Esophagus muscularis mucosa (tissue), 4 donors: ENCODE measurements at regions not wholly inside any gene's neighbourhood (a gene's known extent, or its start where the extent isn't known, plus 50 kb on each side); places are given as distances from the start of the nearest gene placed in this dataset.

Experiments
- DNase-seq: peaks from one replicate; pipeline ENCODE4 v3.0.0-alpha.2; 2017; ENCODE audit errors: extremely low spot score
- H3K27ac ChIP-seq, 4 donors: fragments of 200-600 bp; sonication (generic); replicated peaks in 1 of 4; 1 replicate in 3 of 4; 2 replicates in 1 of 4; pipeline ENCODE4 v1.5.1; 2016 to 2019; ENCODE audit warnings: mild to moderate bottlenecking in 1 of 4
- H3K27me3 ChIP-seq, 4 donors: fragments of 200-600 bp; sonication (generic); one replicate each; pipeline versions ENCODE4 v1.5.1 to v1.6.0; 2016 to 2019
- H3K36me3 ChIP-seq, 4 donors: fragments of 200-600 bp; sonication (generic); one replicate each; pipeline ENCODE4 v1.5.1; 2016 to 2019
- H3K4me1 ChIP-seq, 4 donors: fragments of 200-600 bp; sonication (generic); one replicate each; pipeline ENCODE4 v1.5.1; 2016 to 2019
- H3K4me3 ChIP-seq, 4 donors: fragments of 200-600 bp; sonication (generic); 1 replicate in 2 of 4; 2 replicates in 2 of 4; pipeline ENCODE4 v1.5.1; 2016 to 2019; ENCODE audit warnings: mild to moderate bottlenecking in 4 of 4, moderate library complexity in 1 of 4
- H3K9me3 ChIP-seq, 4 donors: fragments of 200-600 bp; sonication (generic); 1 replicate in 3 of 4; 2 replicates in 1 of 4; pipeline ENCODE4 v1.5.1; 2016 to 2019
- EP300 ChIP-seq: sonication (generic); formaldehyde crosslinking; IDR thresholded peaks from one replicate; pipeline ENCODE4 v1.6.1; 2017; ENCODE audit warnings: antibody characterized with exemption
- POLR2A ChIP-seq: fragments of 450-650 bp; IDR thresholded peaks from one replicate; pipeline ENCODE4 v1.6.1; 2017; ENCODE audit warnings: antibody characterized with exemption, moderate library complexity, mild to moderate bottlenecking, low read depth
- POLR2AphosphoS5 ChIP-seq, 2 donors: sonication (generic); formaldehyde crosslinking; IDR thresholded peaks; one replicate each; pipeline ENCODE4 v1.6.1; 2017; ENCODE audit warnings: antibody characterized with exemption in 2 of 2
- WGBS: methylation state at CpG from one replicate; pipeline ENCODE4 v1.1.5; 2018; 5-methylcytosine and 5-hydroxymethylcytosine counted together
- intact Hi-C: fragments of 100-400 bp; cut with DNase I; formaldehyde crosslinking; loops from one replicate; pipeline ENCODE4 v1.15.1; 2023
- TF ChIP-seq, protein P1 (sequence below), 3 experiments: fragments of 200-600 bp in 2 of 3; fragments of 450-650 bp in 1 of 3; sonication (generic) in 2 of 3; IDR thresholded peaks; one replicate each; pipeline ENCODE4 v1.5.1; 2017 to 2019; ENCODE audit warnings: antibody characterized with exemption in 3 of 3, mild to moderate bottlenecking in 2 of 3, moderate library complexity in 1 of 3

DNA sequence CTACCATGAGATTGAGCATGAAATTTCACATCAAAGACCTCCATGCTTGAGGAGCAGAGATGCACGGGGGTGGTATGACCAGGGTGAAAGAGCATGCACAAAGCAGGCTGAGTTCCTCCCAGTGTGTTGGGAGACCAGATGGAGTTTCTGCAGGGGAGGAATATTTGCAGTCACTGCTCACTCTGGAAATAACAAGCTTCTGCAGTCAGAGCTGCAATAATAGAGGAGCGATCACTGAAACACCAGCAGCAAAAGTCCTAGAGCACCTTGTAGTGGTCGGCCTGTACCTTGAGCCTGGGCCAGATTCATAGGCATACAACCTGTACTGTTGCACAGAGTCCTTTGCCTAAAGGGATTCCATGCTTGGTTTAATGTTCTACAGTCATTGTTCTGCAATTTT is 184.5 kb upstream of the SP8 start:
- intact Hi-C loops, result no loop called here
- 69% methylated on average over 3 of the region's 3 CpGs for WGBS
- H3K27me3 ChIP-seq, result no peaks in the 10 kb centered on the region
- TF ChIP-seq POLR2A, result no peak
- no peak for TF ChIP-seq POLR2AphosphoS5 (IDR thresholded peaks at IDR 0.05)
- no peak for TF ChIP-seq EP300
- TF ChIP-seq, protein P1, sequence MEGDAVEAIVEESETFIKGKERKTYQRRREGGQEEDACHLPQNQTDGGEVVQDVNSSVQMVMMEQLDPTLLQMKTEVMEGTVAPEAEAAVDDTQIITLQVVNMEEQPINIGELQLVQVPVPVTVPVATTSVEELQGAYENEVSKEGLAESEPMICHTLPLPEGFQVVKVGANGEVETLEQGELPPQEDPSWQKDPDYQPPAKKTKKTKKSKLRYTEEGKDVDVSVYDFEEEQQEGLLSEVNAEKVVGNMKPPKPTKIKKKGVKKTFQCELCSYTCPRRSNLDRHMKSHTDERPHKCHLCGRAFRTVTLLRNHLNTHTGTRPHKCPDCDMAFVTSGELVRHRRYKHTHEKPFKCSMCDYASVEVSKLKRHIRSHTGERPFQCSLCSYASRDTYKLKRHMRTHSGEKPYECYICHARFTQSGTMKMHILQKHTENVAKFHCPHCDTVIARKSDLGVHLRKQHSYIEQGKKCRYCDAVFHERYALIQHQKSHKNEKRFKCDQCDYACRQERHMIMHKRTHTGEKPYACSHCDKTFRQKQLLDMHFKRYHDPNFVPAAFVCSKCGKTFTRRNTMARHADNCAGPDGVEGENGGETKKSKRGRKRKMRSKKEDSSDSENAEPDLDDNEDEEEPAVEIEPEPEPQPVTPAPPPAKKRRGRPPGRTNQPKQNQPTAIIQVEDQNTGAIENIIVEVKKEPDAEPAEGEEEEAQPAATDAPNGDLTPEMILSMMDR (IDR thresholded peaks at IDR 0.05), result no peak
- no peaks in the 10 kb centered on the region for H3K4me1 ChIP-seq
- H3K36me3 ChIP-seq, result no peaks in the 10 kb centered on the region
- H3K9me3 ChIP-seq, result no peaks in the 10 kb centered on the region
- no peak for DNase-seq
- H3K4me3 ChIP-seq, result no peak overlapping the region
- H3K27ac ChIP-seq, result no peak overlapping the region

DNA sequence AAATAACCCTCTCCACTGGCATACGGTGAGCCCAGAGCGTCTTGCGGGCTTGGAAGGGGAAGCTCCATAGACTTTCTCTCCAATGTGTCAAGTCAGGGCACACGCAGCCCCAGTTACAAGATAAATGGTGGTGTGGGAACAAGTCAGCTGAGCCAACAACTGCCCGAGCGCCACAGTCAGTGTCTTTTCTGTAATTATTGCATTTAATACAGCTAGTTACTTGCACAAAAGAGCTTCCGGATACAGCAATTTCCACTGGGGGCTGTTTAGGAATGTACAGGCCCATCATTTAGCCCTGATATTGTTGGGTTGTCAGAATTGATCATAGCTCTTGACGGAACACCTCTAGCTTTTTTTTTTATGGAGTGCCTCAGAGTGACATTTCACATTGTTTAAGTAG is 193.5 kb upstream of the SP8 start:
- H3K27ac ChIP-seq, result no peak overlapping the region
- no peak for DNase-seq
- H3K27me3 ChIP-seq, result no peaks in the 10 kb centered on the region
- no peaks in the 10 kb centered on the region for H3K9me3 ChIP-seq
- TF ChIP-seq POLR2A, result no peak
- no peak for TF ChIP-seq EP300
- 66% methylated on average over 8 of the region's 8 CpGs for WGBS
- intact Hi-C loops, result no loop called here
- H3K36me3 ChIP-seq, result no peaks in the 10 kb centered on the region
- no peaks in the 10 kb centered on the region for H3K4me1 ChIP-seq
- no peak overlapping the region for H3K4me3 ChIP-seq

DNA sequence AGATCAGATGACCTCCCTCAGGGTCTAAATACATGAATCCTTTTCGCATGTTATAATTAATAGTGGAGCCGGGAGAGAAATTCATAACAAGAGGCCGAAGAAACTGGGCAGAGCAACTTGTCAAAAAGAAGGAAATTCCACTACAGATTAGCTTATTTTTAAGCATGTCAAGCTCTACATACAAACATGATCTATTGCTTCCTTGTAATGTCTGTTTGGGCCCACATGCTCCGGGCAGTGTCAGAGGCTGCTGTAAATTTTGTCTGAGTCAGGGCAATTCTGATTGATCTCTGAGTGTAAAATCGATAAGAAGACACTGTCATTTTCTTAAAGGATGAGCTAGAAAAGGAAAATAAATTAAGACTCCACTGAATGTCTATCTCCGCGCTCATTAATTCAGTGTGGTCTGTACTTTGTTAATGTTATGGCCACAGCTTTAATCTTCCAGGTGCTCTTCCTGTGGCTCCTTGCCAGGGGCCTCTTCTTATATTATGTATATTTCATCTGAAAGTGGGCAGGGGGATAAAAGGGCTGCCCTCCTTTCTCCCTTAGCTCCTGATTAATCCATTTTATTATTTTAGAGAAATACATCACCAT is 194.1 kb upstream of the SP8 start:
- Histone ChIP-seq H3K27ac (no peak overlapping the region), H3K36me3 (no peaks in the 10 kb centered on the region), H3K4me3 (no peak overlapping the region), H3K9me3 (no peaks in the 10 kb centered on the region), H3K27me3 (no peaks in the 10 kb centered on the region), H3K4me1 (no peaks in the 10 kb centered on the region)
- no peak for TF ChIP-seq POLR2A
- TF ChIP-seq EP300, result no peak
- TF ChIP-seq, protein P1 (IDR thresholded peaks at IDR 0.05), result no peak
- no peak for TF ChIP-seq POLR2AphosphoS5 (IDR thresholded peaks at IDR 0.05)
- DNase-seq, result no peak
- intact Hi-C loops, result no loop called here
- WGBS, result 29% methylated on average over 7 of the region's 7 CpGs

DNA sequence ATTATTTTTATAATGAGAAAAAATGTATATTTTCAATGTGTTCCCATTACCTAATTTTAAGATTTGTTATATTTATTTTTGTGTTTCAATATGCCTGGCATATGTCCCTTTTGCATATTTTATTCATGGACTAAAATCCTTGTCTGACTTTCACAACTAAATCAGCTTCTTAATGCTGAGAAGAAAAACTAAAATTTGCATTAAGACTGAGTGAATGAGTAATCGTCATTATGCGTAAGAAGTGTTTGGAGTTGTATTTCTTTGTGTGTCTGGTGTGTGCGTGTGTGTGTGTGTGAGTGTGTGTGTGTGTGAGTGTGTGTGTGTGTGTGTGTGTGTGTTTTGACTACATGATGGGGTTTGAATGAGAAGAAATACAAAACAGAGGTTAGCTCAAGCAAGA is 201.7 kb upstream of the SP8 start:
- intact Hi-C loops, result no loop called here
- Histone ChIP-seq H3K27me3 (no peaks in the 10 kb centered on the region), H3K4me3 (no peak overlapping the region), H3K27ac (no peak overlapping the region), H3K4me1 (no peaks in the 10 kb centered on the region), H3K36me3 (no peaks in the 10 kb centered on the region), H3K9me3 (peaks cover 0 to 9% (median 3%) of the 10 kb centered on the region in 4 donors)
- TF ChIP-seq, protein P1 (IDR thresholded peaks at IDR 0.05), result no peak
- TF ChIP-seq EP300, result no peak
- no peak for DNase-seq
- 85% methylated on average over 3 of the region's 3 CpGs for WGBS

DNA sequence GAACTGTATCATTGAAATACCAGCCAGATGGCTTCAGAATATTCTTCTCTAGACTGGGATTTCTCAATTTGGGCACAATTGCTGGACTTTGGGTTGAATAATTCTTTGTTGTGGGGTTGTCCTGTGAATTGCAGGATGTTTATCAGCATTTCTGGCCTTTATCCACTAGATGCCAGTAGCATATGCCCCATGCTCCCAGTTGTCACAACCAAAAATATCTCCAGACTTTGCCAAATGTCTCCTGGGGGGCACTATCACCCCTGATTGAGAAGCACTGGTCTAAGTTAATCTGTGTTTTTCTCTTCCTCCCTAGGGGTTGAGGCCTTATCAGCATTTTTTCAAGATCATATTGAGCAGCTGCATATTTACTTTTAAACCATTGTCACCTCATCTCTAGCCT is 204.9 kb upstream of the SP8 start:
- TF ChIP-seq EP300, result no peak
- TF ChIP-seq, protein P1 (IDR thresholded peaks at IDR 0.05), result no peak
- TF ChIP-seq POLR2A, result no peak
- TF ChIP-seq POLR2AphosphoS5 (IDR thresholded peaks at IDR 0.05), result no peak

More for the DNA sequence above, 204.9 kb upstream of the SP8 start:
- intact Hi-C loops, result no loop called here
- no peak for DNase-seq
- no peaks in the 10 kb centered on the region for H3K36me3 ChIP-seq
- no peaks in the 10 kb centered on the region for H3K4me1 ChIP-seq
- H3K27me3 ChIP-seq, result no peaks in the 10 kb centered on the region
- no peak overlapping the region for H3K27ac ChIP-seq
- no peak overlapping the region for H3K4me3 ChIP-seq
- H3K9me3 ChIP-seq, result peaks cover 0 to 16% (median 3%) of the 10 kb centered on the region in 4 donors
